Mucosa of stomach (tissue), 1 donor: ENCODE measurements at regions not wholly inside any gene's neighbourhood (a gene's known extent, or its start where the extent isn't known, plus 50 kb on each side); places are given as distances from the start of the nearest gene placed in this dataset.

Experiments
- H3K27me3 ChIP-seq: one replicate; pipeline ENCODE4 v1.7.0; 2013; ENCODE audit warnings: mild to moderate bottlenecking, low read length; ENCODE audit not compliant: control insufficient read depth, insufficient read depth
- H3K36me3 ChIP-seq: one replicate; pipeline ENCODE4 v1.7.0; 2013; ENCODE audit warnings: low read length; ENCODE audit not compliant: control insufficient read depth, insufficient read depth
- H3K4me1 ChIP-seq: one replicate; pipeline ENCODE4 v1.7.0; 2013; ENCODE audit warnings: mild to moderate bottlenecking, low read length; ENCODE audit not compliant: control insufficient read depth, insufficient read depth
- H3K4me3 ChIP-seq: one replicate; pipeline ENCODE4 v1.7.0; 2013; ENCODE audit warnings: low read length
- H3K9ac ChIP-seq: one replicate; pipeline ENCODE4 v1.7.0; 2013; ENCODE audit warnings: mild to moderate bottlenecking, low read length, moderate library complexity
- H3K9me3 ChIP-seq: one replicate; pipeline ENCODE4 v1.7.0; 2013; ENCODE audit warnings: mild to moderate bottlenecking, low read length, moderate library complexity; ENCODE audit not compliant: control insufficient read depth
- donor health status: Pancreatic carcinoma.

- H3K4me3 ChIP-seq, result no peak overlapping the region
- H3K27me3 ChIP-seq, result no peaks in the 10 kb centered on the region
- no peak overlapping the region for H3K9ac ChIP-seq
- H3K36me3 ChIP-seq, result no peaks in the 10 kb centered on the region
- peaks cover 9% of the 10 kb centered on the region for H3K4me1 ChIP-seq
- H3K9me3 ChIP-seq, result no peaks in the 10 kb centered on the region
These were observed 112.5 kb upstream of the ATP6AP2 start for GRCh38 chrX:40468033-40468846.

GRCh38 chrX:40467454-40467853 is 113.3 kb upstream of the ATP6AP2 start:
- Histone ChIP-seq H3K36me3 (no peaks in the 10 kb centered on the region), H3K9me3 (no peaks in the 10 kb centered on the region), H3K4me1 (peaks cover 9% of the 10 kb centered on the region), H3K9ac (no peak overlapping the region), H3K27me3 (no peaks in the 10 kb centered on the region), H3K4me3 (no peak overlapping the region)

GRCh38 chrX:40465735-40466551 is 114.8 kb upstream of the ATP6AP2 start:
- H3K4me1 ChIP-seq, result peaks cover 9% of the 10 kb centered on the region
- H3K27me3 ChIP-seq, result no peaks in the 10 kb centered on the region
- H3K9me3 ChIP-seq, result no peaks in the 10 kb centered on the region
- no peak overlapping the region for H3K9ac ChIP-seq
- H3K4me3 ChIP-seq, result no peak overlapping the region
- no peaks in the 10 kb centered on the region for H3K36me3 ChIP-seq

- H3K9ac ChIP-seq, result no peak overlapping the region
These were observed 118.0 kb upstream of the ATP6AP2 start for GRCh38 chrX:40462795-40463194.

GRCh38 chrX:40460926-40461325 is 119.8 kb upstream of the ATP6AP2 start:
- Histone ChIP-seq H3K4me3 (no peak overlapping the region), H3K9ac (no peak overlapping the region), H3K27me3 (no peaks in the 10 kb centered on the region), H3K36me3 (no peaks in the 10 kb centered on the region), H3K4me1 (no peaks in the 10 kb centered on the region), H3K9me3 (no peaks in the 10 kb centered on the region)

More at GRCh38 chrX:40462795-40463194, 118.0 kb upstream of the ATP6AP2 start:
- Histone ChIP-seq H3K27me3 (no peaks in the 10 kb centered on the region), H3K36me3 (no peaks in the 10 kb centered on the region), H3K4me1 (peaks cover 1% of the 10 kb centered on the region), H3K9me3 (no peaks in the 10 kb centered on the region), H3K4me3 (no peak overlapping the region)

GRCh38 chrX:40459571-40460158 is 121.1 kb upstream of the ATP6AP2 start:
- H3K36me3 ChIP-seq, result no peaks in the 10 kb centered on the region
- no peaks in the 10 kb centered on the region for H3K27me3 ChIP-seq
- no peaks in the 10 kb centered on the region for H3K4me1 ChIP-seq
- H3K9me3 ChIP-seq, result no peaks in the 10 kb centered on the region
- H3K9ac ChIP-seq, result no peak overlapping the region
- no peak overlapping the region for H3K4me3 ChIP-seq

GRCh38 chrX:40457406-40457805 is 123.4 kb upstream of the ATP6AP2 start:
- no peak overlapping the region for H3K4me3 ChIP-seq
- H3K9ac ChIP-seq, result no peak overlapping the region
- no peaks in the 10 kb centered on the region for H3K27me3 ChIP-seq
- no peaks in the 10 kb centered on the region for H3K4me1 ChIP-seq
- no peaks in the 10 kb centered on the region for H3K9me3 ChIP-seq
- H3K36me3 ChIP-seq, result no peaks in the 10 kb centered on the region

GRCh38 chrX:40452031-40452430 is 128.7 kb upstream of the ATP6AP2 start:
- no peaks in the 10 kb centered on the region for H3K27me3 ChIP-seq
- no peaks in the 10 kb centered on the region for H3K36me3 ChIP-seq
- no peak overlapping the region for H3K9ac ChIP-seq
- H3K4me1 ChIP-seq, result peaks cover 4% of the 10 kb centered on the region
- H3K4me3 ChIP-seq, result no peak overlapping the region
- no peaks in the 10 kb centered on the region for H3K9me3 ChIP-seq

- H3K4me3 ChIP-seq, result no peak overlapping the region
- no peaks in the 10 kb centered on the region for H3K27me3 ChIP-seq
- peaks cover 5% of the 10 kb centered on the region for H3K4me1 ChIP-seq
- H3K36me3 ChIP-seq, result no peaks in the 10 kb centered on the region
- H3K9ac ChIP-seq, result no peak overlapping the region
- H3K9me3 ChIP-seq, result no peaks in the 10 kb centered on the region
These were observed 130.6 kb upstream of the ATP6AP2 start for GRCh38 chrX:40449956-40450706.

GRCh38 chrX:40449396-40449795 is 131.4 kb upstream of the ATP6AP2 start:
- no peak overlapping the region for H3K9ac ChIP-seq
- no peak overlapping the region for H3K4me3 ChIP-seq
- no peaks in the 10 kb centered on the region for H3K36me3 ChIP-seq
- H3K4me1 ChIP-seq, result peaks cover 5% of the 10 kb centered on the region
- H3K27me3 ChIP-seq, result no peaks in the 10 kb centered on the region
- no peaks in the 10 kb centered on the region for H3K9me3 ChIP-seq

- Histone ChIP-seq H3K4me3 (no peak overlapping the region), H3K9me3 (no peaks in the 10 kb centered on the region), H3K36me3 (no peaks in the 10 kb centered on the region), H3K4me1 (peaks cover 5% of the 10 kb centered on the region), H3K9ac (no peak overlapping the region), H3K27me3 (no peaks in the 10 kb centered on the region)
These were observed 132.0 kb upstream of the ATP6AP2 start for GRCh38 chrX:40448793-40449192.
